ENCODE measurements at regions not wholly inside any gene's neighbourhood (a gene's known extent, or its start where the extent isn't known, plus 50 kb on each side); places are given as distances from the start of the nearest gene placed in this dataset.

- TF ChIP-seq CTCF (IDR thresholded peaks at IDR 0.05) = no peak
- TF ChIP-seq POLR2A (IDR thresholded peaks at IDR 0.05) = no peak
- no peak for TF ChIP-seq POLR2AphosphoS5 (IDR thresholded peaks at IDR 0.05)
Measured at GRCh38 chr6:150766201-150766997, 99.1 kb upstream of the MTHFD1L start.
